ENCODE measurements at regions not wholly inside any gene's neighbourhood (a gene's known extent, or its start where the extent isn't known, plus 50 kb on each side); places are given as distances from the start of the nearest gene placed in this dataset.

GRCh38 chr5:164742025-164742424, 1236.6 kb downstream of the MAT2B start:
- H3K27me3 ChIP-seq (ENCODE audit: control insufficient read depth, insufficient read depth, low read length), result no peaks in the 10 kb centered on the region
- H3K4me3 ChIP-seq (ENCODE audit: low read depth, low read length), result no peak overlapping the region
- no peak for DNase-seq (ENCODE audit: low read depth)
- no peak for TF ChIP-seq CTCF (IDR thresholded peaks at IDR 0.05; ENCODE audit: insufficient read depth, low read length, poor library complexity, severe bottlenecking)
- no peaks in the 10 kb centered on the region for H3K36me3 ChIP-seq (ENCODE audit: control insufficient read depth, insufficient read depth, low read length)

- H3K4me3 ChIP-seq (ENCODE audit: low read depth, low read length), result no peak overlapping the region
- H3K36me3 ChIP-seq (ENCODE audit: control insufficient read depth, insufficient read depth, low read length), result no peaks in the 10 kb centered on the region
- DNase-seq (ENCODE audit: low read depth), result no peak
- TF ChIP-seq CTCF (IDR thresholded peaks at IDR 0.05; ENCODE audit: insufficient read depth, low read length, poor library complexity, severe bottlenecking), result no peak
- H3K27me3 ChIP-seq (ENCODE audit: control insufficient read depth, insufficient read depth, low read length), result no peaks in the 10 kb centered on the region
These were observed 1241.3 kb downstream of the MAT2B start for GRCh38 chr5:164746723-164747122.

- Histone ChIP-seq H3K4me3 (ENCODE audit: low read depth, low read length) (no peak overlapping the region), H3K27me3 (ENCODE audit: control insufficient read depth, insufficient read depth, low read length) (no peaks in the 10 kb centered on the region), H3K36me3 (ENCODE audit: control insufficient read depth, insufficient read depth, low read length) (no peaks in the 10 kb centered on the region)
- TF ChIP-seq CTCF (IDR thresholded peaks at IDR 0.05; ENCODE audit: insufficient read depth, low read length, poor library complexity, severe bottlenecking), result no peak
- DNase-seq (ENCODE audit: low read depth), result no peak
These were observed 1242.0 kb downstream of the MAT2B start for GRCh38 chr5:164747371-164747770.

DNA sequence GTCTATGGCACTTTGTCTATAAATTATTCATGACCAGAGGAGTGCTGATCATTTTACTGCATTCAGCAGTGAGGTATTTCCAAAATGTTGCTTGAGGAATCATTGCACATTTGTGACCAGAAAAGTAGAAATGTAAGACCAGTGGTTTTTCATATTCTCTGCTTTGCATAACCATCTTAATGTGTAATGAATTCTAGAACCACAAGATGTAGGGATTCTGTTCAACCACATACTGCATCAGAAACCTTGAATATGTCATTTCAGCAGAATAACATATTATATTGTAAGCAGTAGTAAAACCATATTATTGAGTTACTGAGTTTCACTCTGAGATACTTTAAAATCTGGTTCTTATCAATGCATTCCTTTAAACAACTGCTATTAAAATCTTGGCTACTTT, 1243.4 kb downstream of the MAT2B start:
- Histone ChIP-seq H3K27me3 (ENCODE audit: control insufficient read depth, insufficient read depth, low read length) (no peaks in the 10 kb centered on the region), H3K36me3 (ENCODE audit: control insufficient read depth, insufficient read depth, low read length) (no peaks in the 10 kb centered on the region), H3K4me3 (ENCODE audit: low read depth, low read length) (no peak overlapping the region)
- DNase-seq (ENCODE audit: low read depth), result no peak
- no peak for TF ChIP-seq CTCF (IDR thresholded peaks at IDR 0.05; ENCODE audit: insufficient read depth, low read length, poor library complexity, severe bottlenecking)

DNA sequence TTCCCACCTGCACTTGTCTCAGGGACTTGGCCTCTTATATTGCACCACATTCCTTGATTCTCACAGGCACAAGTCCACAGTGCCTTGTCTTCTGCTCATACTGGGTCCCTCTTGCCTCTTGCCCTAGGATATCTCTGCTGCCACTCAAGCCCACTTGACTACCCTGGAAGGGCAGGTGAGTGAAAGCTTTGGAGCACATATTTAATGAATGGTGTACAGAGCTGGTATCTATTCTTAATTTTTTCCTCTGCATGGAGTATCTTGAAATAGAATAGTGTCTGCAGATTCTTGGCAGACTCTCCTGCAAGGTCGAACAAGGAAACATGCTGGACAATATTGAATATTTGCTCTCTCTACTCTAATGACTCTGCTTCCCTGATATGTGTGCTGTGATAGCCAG, 1248.0 kb downstream of the MAT2B start:
- no peaks in the 10 kb centered on the region for H3K36me3 ChIP-seq (ENCODE audit: control insufficient read depth, insufficient read depth, low read length)
- no peak overlapping the region for H3K4me3 ChIP-seq (ENCODE audit: low read depth, low read length)
- DNase-seq (ENCODE audit: low read depth), result no peak
- TF ChIP-seq CTCF (IDR thresholded peaks at IDR 0.05; ENCODE audit: insufficient read depth, low read length, poor library complexity, severe bottlenecking), result no peak
- H3K27me3 ChIP-seq (ENCODE audit: control insufficient read depth, insufficient read depth, low read length), result no peaks in the 10 kb centered on the region

- no peaks in the 10 kb centered on the region for H3K36me3 ChIP-seq (ENCODE audit: control insufficient read depth, insufficient read depth, low read length)
- no peak overlapping the region for H3K4me3 ChIP-seq (ENCODE audit: low read depth, low read length)
- TF ChIP-seq CTCF (IDR thresholded peaks at IDR 0.05; ENCODE audit: insufficient read depth, low read length, poor library complexity, severe bottlenecking), result no peak
- DNase-seq (ENCODE audit: low read depth), result no peak
- H3K27me3 ChIP-seq (ENCODE audit: control insufficient read depth, insufficient read depth, low read length), result no peaks in the 10 kb centered on the region
These were observed 1257.8 kb downstream of the MAT2B start for GRCh38 chr5:164763206-164763605.

Data from kidney epithelial cell (primary cell).